ENCODE measurements at regions not wholly inside any gene's neighbourhood (a gene's known extent, or its start where the extent isn't known, plus 50 kb on each side); places are given as distances from the start of the nearest gene placed in this dataset.

DNA sequence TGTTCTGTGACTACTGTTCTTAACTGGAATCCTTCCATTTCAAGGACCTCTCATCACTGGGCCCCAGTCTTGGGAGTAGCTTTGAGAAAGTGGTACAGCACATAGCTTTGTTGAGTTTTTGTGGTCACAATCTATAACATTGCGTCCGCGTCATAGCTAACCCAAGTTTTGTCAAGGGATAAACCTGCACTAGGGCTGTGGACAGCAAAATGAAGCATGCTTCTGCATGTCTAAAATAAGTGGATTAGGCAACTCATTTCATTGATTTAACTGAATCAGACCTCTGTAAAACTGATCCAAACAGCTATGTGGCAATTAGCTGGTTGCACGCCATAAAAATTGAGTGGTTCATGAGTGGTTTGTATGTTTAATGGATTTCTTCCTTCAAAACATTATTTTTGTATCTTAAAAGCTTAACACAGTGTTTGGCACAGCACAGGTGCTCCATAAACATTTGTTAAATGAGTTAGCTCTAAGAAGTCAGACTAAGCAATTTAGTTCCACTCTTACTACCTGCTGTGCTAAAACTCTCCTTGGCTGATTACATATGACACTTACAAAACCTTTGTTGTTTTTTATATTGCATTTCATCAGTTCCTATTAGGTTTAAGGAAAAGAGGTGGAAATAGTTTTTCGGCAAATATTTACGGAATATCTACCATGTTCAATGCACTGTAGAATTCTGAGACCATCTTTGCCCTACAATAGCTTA, 160.3 kb upstream of the ATXN1 start:
- H3K27me3 Mint-ChIP-seq (ENCODE audit: insufficient read depth, low read depth, poor library complexity): peaks cover 1% of the 10 kb centered on the region

GRCh38 chr6:16918586-16918985, 157.3 kb upstream of the ATXN1 start:
- no peaks in the 10 kb centered on the region for H3F3A ChIP-seq (replicated peaks; ENCODE audit: low read depth)
- Mint-ChIP-seq H3K4me1 (peaks cover 3% of the 10 kb centered on the region; the same call in 2 of the 3 replicates), H3K4me3 (no peak overlapping the region), H3K36me3 (ENCODE audit: low read depth) (no peaks in the 10 kb centered on the region), H3K9me3 (0 out of 3 replicates have a peak, but pooled peaks cover 3% of the 10 kb centered on the region), H3K27me3 (ENCODE audit: insufficient read depth, low read depth, poor library complexity) (no peaks in the 10 kb centered on the region), H3K27ac (no peak overlapping the region)
- H3K9me2 ChIP-seq (ENCODE audit: insufficient read depth): peaks cover 5% of the 10 kb centered on the region; the same call in 1 of the 2 replicates
- no peaks in the 10 kb centered on the region for H3K4me1 ChIP-seq (ENCODE audit: insufficient read depth)
- DNase-seq (ENCODE audit: low spot score) (peak; percentile 26), ATAC-seq (no peak)
- H3K4me2 ChIP-seq: no peak overlapping the region
- H4K20me1 ChIP-seq (replicated peaks; ENCODE audit: insufficient read depth): no peaks in the 10 kb centered on the region
- no peaks in the 10 kb centered on the region for H3K79me2 ChIP-seq (replicated peaks; ENCODE audit: insufficient read depth)
- H2AFZ ChIP-seq: peak overlapping the region; percentile 83; the same call in 1 of the 2 replicates
- no peak overlapping the region for H3K27ac ChIP-seq (ENCODE audit: low read depth)
- TF ChIP-seq ETS1 (IDR thresholded peaks at IDR 0.05): no peak
- TF ChIP-seq, protein P1, sequence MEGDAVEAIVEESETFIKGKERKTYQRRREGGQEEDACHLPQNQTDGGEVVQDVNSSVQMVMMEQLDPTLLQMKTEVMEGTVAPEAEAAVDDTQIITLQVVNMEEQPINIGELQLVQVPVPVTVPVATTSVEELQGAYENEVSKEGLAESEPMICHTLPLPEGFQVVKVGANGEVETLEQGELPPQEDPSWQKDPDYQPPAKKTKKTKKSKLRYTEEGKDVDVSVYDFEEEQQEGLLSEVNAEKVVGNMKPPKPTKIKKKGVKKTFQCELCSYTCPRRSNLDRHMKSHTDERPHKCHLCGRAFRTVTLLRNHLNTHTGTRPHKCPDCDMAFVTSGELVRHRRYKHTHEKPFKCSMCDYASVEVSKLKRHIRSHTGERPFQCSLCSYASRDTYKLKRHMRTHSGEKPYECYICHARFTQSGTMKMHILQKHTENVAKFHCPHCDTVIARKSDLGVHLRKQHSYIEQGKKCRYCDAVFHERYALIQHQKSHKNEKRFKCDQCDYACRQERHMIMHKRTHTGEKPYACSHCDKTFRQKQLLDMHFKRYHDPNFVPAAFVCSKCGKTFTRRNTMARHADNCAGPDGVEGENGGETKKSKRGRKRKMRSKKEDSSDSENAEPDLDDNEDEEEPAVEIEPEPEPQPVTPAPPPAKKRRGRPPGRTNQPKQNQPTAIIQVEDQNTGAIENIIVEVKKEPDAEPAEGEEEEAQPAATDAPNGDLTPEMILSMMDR (conservative IDR thresholded peaks at IDR 0.05; ENCODE audit: low read depth in 2 of 2): no peak
- no peaks in the 10 kb centered on the region; the same call in 1 of the 2 replicates for H3K36me3 ChIP-seq (ENCODE audit: insufficient read depth)
- H3K4me3 ChIP-seq: no peak overlapping the region
- no peaks in the 10 kb centered on the region for H3K27me3 ChIP-seq (ENCODE audit: insufficient read depth)

More for the DNA sequence above, 160.3 kb upstream of the ATXN1 start:
- Histone ChIP-seq H4K20me1 (replicated peaks; ENCODE audit: insufficient read depth) (no peaks in the 10 kb centered on the region), H3K4me1 (ENCODE audit: insufficient read depth) (no peaks in the 10 kb centered on the region), H3K4me2 (no peak overlapping the region), H2AFZ (no peak overlapping the region), H3F3A (replicated peaks; ENCODE audit: low read depth) (no peaks in the 10 kb centered on the region), H3K4me3 (no peak overlapping the region), H3K36me3 (ENCODE audit: insufficient read depth) (no peaks in the 10 kb centered on the region), H3K27me3 (ENCODE audit: insufficient read depth) (no peaks in the 10 kb centered on the region), H3K9me2 (ENCODE audit: insufficient read depth) (peaks cover 5% of the 10 kb centered on the region; the same call in 1 of the 2 replicates), H3K27ac (ENCODE audit: low read depth) (no peak overlapping the region), H3K79me2 (replicated peaks; ENCODE audit: insufficient read depth) (no peaks in the 10 kb centered on the region)
- no peaks in the 10 kb centered on the region for H3K36me3 Mint-ChIP-seq (ENCODE audit: low read depth)
- H3K9me3 Mint-ChIP-seq: no peaks in the 10 kb centered on the region
- H3K4me3 Mint-ChIP-seq: no peak overlapping the region
- no peak for TF ChIP-seq ZNF114 (CRISPR knock-in tag; IDR thresholded peaks at IDR 0.05)
- peaks cover 3% of the 10 kb centered on the region; the same call in 2 of the 3 replicates for H3K4me1 Mint-ChIP-seq
- no peak overlapping the region for H3K27ac Mint-ChIP-seq
- DNase-seq (ENCODE audit: low spot score) (no peak), ATAC-seq (no peak)

DNA sequence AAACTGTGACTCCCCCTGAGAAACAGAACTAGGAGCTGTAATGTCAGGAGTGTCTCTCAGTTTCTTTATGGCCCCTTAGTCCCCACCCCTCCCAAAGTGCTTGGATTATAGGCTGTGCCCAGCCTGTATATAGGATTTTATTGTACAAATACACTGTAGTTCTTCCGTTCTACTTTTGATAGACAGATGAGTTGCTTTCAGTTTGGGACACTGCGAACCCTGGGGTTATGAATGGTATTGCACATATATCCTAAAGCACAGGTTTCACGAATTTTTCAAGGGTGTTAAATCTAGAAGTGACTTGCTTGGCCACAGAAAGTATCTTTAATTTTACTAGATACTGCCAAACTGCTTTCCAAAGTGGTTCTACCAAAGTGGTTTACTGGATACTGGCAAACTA, 152.9 kb upstream of the ATXN1 start:
- Mint-ChIP-seq H3K27me3 (ENCODE audit: insufficient read depth, low read depth, poor library complexity) (peaks cover 3% of the 10 kb centered on the region), H3K9me3 (peaks cover 3% of the 10 kb centered on the region; the same call in 2 of the 3 replicates), H3K36me3 (ENCODE audit: low read depth) (no peaks in the 10 kb centered on the region; the same call in 2 of the 3 replicates), H3K4me1 (peaks cover 3% of the 10 kb centered on the region; the same call in 2 of the 3 replicates), H3K4me3 (no peak overlapping the region), H3K27ac (no peak overlapping the region)
- no peaks in the 10 kb centered on the region for H3K27me3 ChIP-seq (ENCODE audit: insufficient read depth)
- TF ChIP-seq POLR2AphosphoS5 (IDR thresholded peaks at IDR 0.05; ENCODE audit: low read depth) (no peak), EZH2phosphoT487 (IDR thresholded peaks at IDR 0.05; ENCODE audit: unreplicated experiment) (no peak), EZH2 (IDR thresholded peaks at IDR 0.05; ENCODE audit: low read depth, unreplicated experiment) (no peak), NANOG (IDR thresholded peaks at IDR 0.05; ENCODE audit: borderline replicate concordance) (no peak)
- no peaks in the 10 kb centered on the region for H3K79me2 ChIP-seq (replicated peaks; ENCODE audit: insufficient read depth)
- no peaks in the 10 kb centered on the region for H4K20me1 ChIP-seq (replicated peaks; ENCODE audit: insufficient read depth)
- no peaks in the 10 kb centered on the region for H3F3A ChIP-seq (replicated peaks; ENCODE audit: low read depth)
- no peak overlapping the region for H3K27ac ChIP-seq (ENCODE audit: low read depth)
- H3K4me2 ChIP-seq: no peak overlapping the region
- no peak overlapping the region for H3K4me3 ChIP-seq
- H3K9me2 ChIP-seq (ENCODE audit: insufficient read depth): no peaks in the 10 kb centered on the region
- ATAC-seq: no peak
- H2AFZ ChIP-seq: no peak overlapping the region
- no peaks in the 10 kb centered on the region for H3K4me1 ChIP-seq (ENCODE audit: insufficient read depth)
- no peak for DNase-seq (ENCODE audit: low spot score)
- H3K36me3 ChIP-seq (ENCODE audit: insufficient read depth): no peaks in the 10 kb centered on the region; the same call in none of the 2 replicates

All from GM23338 (cell line).